HUES64 (cell line): ENCODE measurements at regions not wholly inside any gene's neighbourhood (a gene's known extent, or its start where the extent isn't known, plus 50 kb on each side); places are given as distances from the start of the nearest gene placed in this dataset.

Experiments used
- H3K27ac ChIP-seq: 2 replicates; pipeline ENCODE4 v1.7.0; 2013; ENCODE audit warnings: low read depth, low read length, inconsistent platforms
- H3K27me3 ChIP-seq: 2 replicates; pipeline ENCODE4 v1.6.1; 2013; ENCODE audit warnings: mild to moderate bottlenecking, low read length; ENCODE audit not compliant: insufficient read depth
- H3K36me3 ChIP-seq: 2 replicates; pipeline ENCODE4 v1.6.1; 2013; ENCODE audit warnings: mild to moderate bottlenecking, low read length; ENCODE audit not compliant: insufficient read depth
- H3K4me1 ChIP-seq: 2 replicates; pipeline ENCODE4 v1.6.1; 2013; ENCODE audit warnings: mild to moderate bottlenecking, low read length, moderate library complexity; ENCODE audit not compliant: insufficient read depth
- H3K4me3 ChIP-seq: 2 replicates; pipeline ENCODE4 v1.5.1; 2013; ENCODE audit warnings: mild to moderate bottlenecking, low read length, moderate library complexity
- H3K9ac ChIP-seq: 2 replicates; pipeline ENCODE4 v1.6.1; 2013; ENCODE audit warnings: mild to moderate bottlenecking, low read depth, low read length
- H3K9me3 ChIP-seq: 2 replicates; pipeline ENCODE4 v1.6.1; 2013; ENCODE audit warnings: low read depth, low read length; ENCODE audit not compliant: insufficient read depth
- WGBS: fragments of 150-250, 120-280 bp; methylation state at CpG from one replicate; pipeline ENCODE4 v1.1.7; 2013; ENCODE audit warnings: missing lambda C conversion rate; 5-methylcytosine and 5-hydroxymethylcytosine counted together

GRCh38 chr7:41051062-41051461, 651.8 kb downstream of the INHBA start:
- Histone ChIP-seq H3K9me3 (no peaks in the 10 kb centered on the region), H3K36me3 (no peaks in the 10 kb centered on the region), H3K27me3 (peaks cover 3% of the 10 kb centered on the region; the same call in 1 of the 2 replicates), H3K4me3 (no peak overlapping the region), H3K9ac (no peak overlapping the region), H3K27ac (no peak overlapping the region), H3K4me1 (0 out of 2 replicates have a peak, but pooled peaks cover 8% of the 10 kb centered on the region)
- 96% methylated on average over 4 of the region's 6 CpGs for WGBS

GRCh38 chr7:41048771-41049170, 654.1 kb downstream of the INHBA start:
- 82% methylated on average over 2 of the region's 2 CpGs for WGBS
- Histone ChIP-seq H3K27ac (no peak overlapping the region), H3K4me1 (0 out of 2 replicates have a peak, but pooled peaks cover 8% of the 10 kb centered on the region), H3K36me3 (no peaks in the 10 kb centered on the region), H3K9me3 (no peaks in the 10 kb centered on the region), H3K4me3 (no peak overlapping the region), H3K9ac (no peak overlapping the region), H3K27me3 (no peaks in the 10 kb centered on the region)

GRCh38 chr7:41047789-41048191, 655.1 kb downstream of the INHBA start:
- Histone ChIP-seq H3K9ac (no peak overlapping the region), H3K4me1 (0 out of 2 replicates have a peak, but pooled peaks cover 8% of the 10 kb centered on the region), H3K36me3 (no peaks in the 10 kb centered on the region), H3K27ac (no peak overlapping the region), H3K4me3 (no peak overlapping the region), H3K27me3 (no peaks in the 10 kb centered on the region), H3K9me3 (no peaks in the 10 kb centered on the region)
- whole genome bisulfite sequencing: 90% methylated on average over 9 of the region's 9 CpGs

GRCh38 chr7:41047211-41047610, 655.7 kb downstream of the INHBA start:
- no peak overlapping the region for H3K9ac ChIP-seq
- no peaks in the 10 kb centered on the region for H3K9me3 ChIP-seq
- 0 out of 2 replicates have a peak, but pooled peaks cover 7% of the 10 kb centered on the region for H3K4me1 ChIP-seq
- H3K27ac ChIP-seq: no peak overlapping the region
- H3K36me3 ChIP-seq: no peaks in the 10 kb centered on the region
- 93% methylated on average over 4 of the region's 5 CpGs for WGBS
- H3K4me3 ChIP-seq: no peak overlapping the region
- no peaks in the 10 kb centered on the region for H3K27me3 ChIP-seq

GRCh38 chr7:41046776-41047175, 656.1 kb downstream of the INHBA start:
- Histone ChIP-seq H3K4me1 (0 out of 2 replicates have a peak, but pooled peaks cover 4% of the 10 kb centered on the region), H3K27ac (no peak overlapping the region)
- whole genome bisulfite sequencing: 86% methylated on average over 4 of the region's 4 CpGs

GRCh38 chr7:41046221-41046761, 656.6 kb downstream of the INHBA start:
- no peaks in the 10 kb centered on the region for H3K27me3 ChIP-seq
- no peak overlapping the region for H3K27ac ChIP-seq
- H3K36me3 ChIP-seq: no peaks in the 10 kb centered on the region
- no peaks in the 10 kb centered on the region for H3K9me3 ChIP-seq
- H3K4me1 ChIP-seq: no peaks in the 10 kb centered on the region
- 84% methylated on average over 7 of the region's 7 CpGs for WGBS
- no peak overlapping the region for H3K9ac ChIP-seq
- no peak overlapping the region for H3K4me3 ChIP-seq

More at GRCh38 chr7:41046776-41047175, 656.1 kb downstream of the INHBA start:
- Histone ChIP-seq H3K9ac (no peak overlapping the region), H3K4me3 (no peak overlapping the region), H3K27me3 (no peaks in the 10 kb centered on the region), H3K36me3 (no peaks in the 10 kb centered on the region), H3K9me3 (no peaks in the 10 kb centered on the region)

- H3K27me3 ChIP-seq: no peaks in the 10 kb centered on the region
- 100% methylated on average over 1 of the region's 3 CpGs for WGBS
- no peaks in the 10 kb centered on the region for H3K9me3 ChIP-seq
- H3K4me1 ChIP-seq: no peaks in the 10 kb centered on the region
- no peak overlapping the region for H3K9ac ChIP-seq
- H3K36me3 ChIP-seq: no peaks in the 10 kb centered on the region
- H3K4me3 ChIP-seq: no peak overlapping the region
- H3K27ac ChIP-seq: no peak overlapping the region
Observed at GRCh38 chr7:41045556-41046123, 657.2 kb downstream of the INHBA start.

GRCh38 chr7:41039981-41040380, 662.9 kb downstream of the INHBA start:
- Histone ChIP-seq H3K27me3 (no peaks in the 10 kb centered on the region), H3K9me3 (no peaks in the 10 kb centered on the region), H3K9ac (no peak overlapping the region), H3K4me3 (no peak overlapping the region), H3K36me3 (no peaks in the 10 kb centered on the region), H3K4me1 (peaks cover 8% of the 10 kb centered on the region; the same call in 1 of the 2 replicates), H3K27ac (no peak overlapping the region)
- 85% methylated on average over 3 of the region's 3 CpGs for WGBS

GRCh38 chr7:41039386-41039953, 663.4 kb downstream of the INHBA start:
- no peaks in the 10 kb centered on the region for H3K27me3 ChIP-seq
- H3K9me3 ChIP-seq: no peaks in the 10 kb centered on the region
- 87% methylated on average over 4 of the region's 4 CpGs for WGBS
- no peak overlapping the region for H3K9ac ChIP-seq
- no peak overlapping the region for H3K27ac ChIP-seq
- peaks cover 8% of the 10 kb centered on the region; the same call in 1 of the 2 replicates for H3K4me1 ChIP-seq
- H3K36me3 ChIP-seq: no peaks in the 10 kb centered on the region
- H3K4me3 ChIP-seq: no peak overlapping the region

- no peaks in the 10 kb centered on the region for H3K27me3 ChIP-seq
- no peaks in the 10 kb centered on the region for H3K9me3 ChIP-seq
- H3K27ac ChIP-seq: no peak overlapping the region
- no peaks in the 10 kb centered on the region for H3K36me3 ChIP-seq
- H3K9ac ChIP-seq: no peak overlapping the region
- H3K4me3 ChIP-seq: no peak overlapping the region
- WGBS: 95% methylated on average over 5 of the region's 5 CpGs
- H3K4me1 ChIP-seq: peaks cover 8% of the 10 kb centered on the region; the same call in 1 of the 2 replicates
Observed at GRCh38 chr7:41038211-41038610, 664.7 kb downstream of the INHBA start.

GRCh38 chr7:41037691-41038090, 665.2 kb downstream of the INHBA start:
- Histone ChIP-seq H3K27ac (no peak overlapping the region), H3K9me3 (no peaks in the 10 kb centered on the region), H3K36me3 (no peaks in the 10 kb centered on the region), H3K27me3 (no peaks in the 10 kb centered on the region), H3K9ac (no peak overlapping the region), H3K4me1 (peaks cover 8% of the 10 kb centered on the region; the same call in 1 of the 2 replicates), H3K4me3 (no peak overlapping the region)
- WGBS: 91% methylated on average over 4 of the region's 5 CpGs
